ENCODE measurements at regions not wholly inside any gene's neighbourhood (a gene's known extent, or its start where the extent isn't known, plus 50 kb on each side); places are given as distances from the start of the nearest gene placed in this dataset.

DNA sequence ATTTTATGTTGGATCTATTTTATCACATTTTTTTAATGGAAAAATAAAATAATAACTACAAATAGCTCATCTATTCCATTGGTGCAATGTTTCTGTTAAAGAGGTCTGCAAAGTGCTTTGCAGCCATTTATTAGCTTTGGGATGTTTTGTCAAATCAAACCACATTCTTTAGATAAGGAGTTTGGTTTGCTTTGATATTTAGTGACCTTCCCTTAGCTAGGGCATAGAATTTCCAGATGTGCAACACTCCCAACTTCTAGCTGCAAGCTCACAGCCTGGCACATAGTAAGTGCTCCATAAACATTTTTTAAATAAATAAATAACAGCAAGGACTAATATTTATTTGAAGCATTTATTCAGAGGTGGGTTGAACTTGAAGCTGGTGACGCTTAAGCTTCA is 80.4 kb upstream of the ARHGAP29 start:
- TF ChIP-seq, protein P1, sequence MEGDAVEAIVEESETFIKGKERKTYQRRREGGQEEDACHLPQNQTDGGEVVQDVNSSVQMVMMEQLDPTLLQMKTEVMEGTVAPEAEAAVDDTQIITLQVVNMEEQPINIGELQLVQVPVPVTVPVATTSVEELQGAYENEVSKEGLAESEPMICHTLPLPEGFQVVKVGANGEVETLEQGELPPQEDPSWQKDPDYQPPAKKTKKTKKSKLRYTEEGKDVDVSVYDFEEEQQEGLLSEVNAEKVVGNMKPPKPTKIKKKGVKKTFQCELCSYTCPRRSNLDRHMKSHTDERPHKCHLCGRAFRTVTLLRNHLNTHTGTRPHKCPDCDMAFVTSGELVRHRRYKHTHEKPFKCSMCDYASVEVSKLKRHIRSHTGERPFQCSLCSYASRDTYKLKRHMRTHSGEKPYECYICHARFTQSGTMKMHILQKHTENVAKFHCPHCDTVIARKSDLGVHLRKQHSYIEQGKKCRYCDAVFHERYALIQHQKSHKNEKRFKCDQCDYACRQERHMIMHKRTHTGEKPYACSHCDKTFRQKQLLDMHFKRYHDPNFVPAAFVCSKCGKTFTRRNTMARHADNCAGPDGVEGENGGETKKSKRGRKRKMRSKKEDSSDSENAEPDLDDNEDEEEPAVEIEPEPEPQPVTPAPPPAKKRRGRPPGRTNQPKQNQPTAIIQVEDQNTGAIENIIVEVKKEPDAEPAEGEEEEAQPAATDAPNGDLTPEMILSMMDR (IDR thresholded peaks at IDR 0.05): no peak
- TF ChIP-seq POLR2A (IDR thresholded peaks at IDR 0.05) (no peak), EP300 (IDR thresholded peaks at IDR 0.05) (no peak)

All from stomach (tissue), 4 donors.